OCI-LY1 (cell line): ENCODE measurements at regions not wholly inside any gene's neighbourhood (a gene's known extent, or its start where the extent isn't known, plus 50 kb on each side); places are given as distances from the start of the nearest gene placed in this dataset.

Experiments
- EZH2 ChIP-seq: fragments of 200-600 bp; sonication (generic), shearing (Covaris generic); IDR thresholded peaks from 2 replicates; pipeline ENCODE4 v1.8.0; 2017; ENCODE audit warnings: borderline replicate concordance, mixed run types, mild to moderate bottlenecking, antibody characterized with exemption, low read length, moderate library complexity, mixed read lengths
- TF ChIP-seq, protein P1 (sequence below): fragments of 200-600 bp; sonication (generic), shearing (Covaris generic); IDR thresholded peaks from 2 replicates; pipeline ENCODE4 v1.5.1; 2017; ENCODE audit warnings: mild to moderate bottlenecking, antibody characterized with exemption, low read length, moderate library complexity, mixed read lengths

- TF ChIP-seq EZH2: no peak
- TF ChIP-seq, protein P1, sequence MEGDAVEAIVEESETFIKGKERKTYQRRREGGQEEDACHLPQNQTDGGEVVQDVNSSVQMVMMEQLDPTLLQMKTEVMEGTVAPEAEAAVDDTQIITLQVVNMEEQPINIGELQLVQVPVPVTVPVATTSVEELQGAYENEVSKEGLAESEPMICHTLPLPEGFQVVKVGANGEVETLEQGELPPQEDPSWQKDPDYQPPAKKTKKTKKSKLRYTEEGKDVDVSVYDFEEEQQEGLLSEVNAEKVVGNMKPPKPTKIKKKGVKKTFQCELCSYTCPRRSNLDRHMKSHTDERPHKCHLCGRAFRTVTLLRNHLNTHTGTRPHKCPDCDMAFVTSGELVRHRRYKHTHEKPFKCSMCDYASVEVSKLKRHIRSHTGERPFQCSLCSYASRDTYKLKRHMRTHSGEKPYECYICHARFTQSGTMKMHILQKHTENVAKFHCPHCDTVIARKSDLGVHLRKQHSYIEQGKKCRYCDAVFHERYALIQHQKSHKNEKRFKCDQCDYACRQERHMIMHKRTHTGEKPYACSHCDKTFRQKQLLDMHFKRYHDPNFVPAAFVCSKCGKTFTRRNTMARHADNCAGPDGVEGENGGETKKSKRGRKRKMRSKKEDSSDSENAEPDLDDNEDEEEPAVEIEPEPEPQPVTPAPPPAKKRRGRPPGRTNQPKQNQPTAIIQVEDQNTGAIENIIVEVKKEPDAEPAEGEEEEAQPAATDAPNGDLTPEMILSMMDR: no peak
Observed at GRCh38 chr5:61617039-61617438, 285.0 kb downstream of the ZSWIM6 start.
